NCI-H1092 (cell line): ENCODE measurements at regions not wholly inside any gene's neighbourhood (a gene's known extent, or its start where the extent isn't known, plus 50 kb on each side); places are given as distances from the start of the nearest gene placed in this dataset.
A peak's percentile ranks its signal among the peaks of the same experiment; 100 is the strongest.
"Not testable (repeated sequence)": the region's sequence is repeated elsewhere in the genome, so short reads cannot be mapped to it uniquely, and the experiment has no call there.

Source experiments
- DNase-seq: peaks from one replicate; lab custom pipeline; 2025; lab: John Stamatoyannopoulos, UW

DNA sequence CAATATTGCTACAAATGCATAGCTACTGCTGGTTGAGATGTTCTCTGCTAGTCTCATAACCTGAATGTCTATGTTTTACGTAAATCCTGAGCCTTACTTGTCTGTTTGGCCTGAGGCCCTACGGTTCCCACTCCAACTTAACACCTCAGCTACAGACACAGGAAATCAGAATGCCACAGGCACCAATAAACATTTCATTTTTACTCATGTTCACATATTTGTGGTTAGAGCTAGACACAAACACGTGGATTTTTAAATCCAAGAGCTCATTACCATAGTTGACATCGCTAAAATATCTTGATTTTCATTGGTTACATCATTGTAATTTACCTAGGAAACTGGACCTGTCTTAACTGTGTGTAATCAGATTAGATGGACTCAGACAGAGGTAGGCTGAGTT, 263.8 kb upstream of the CDH19 start:
- no peak for DNase-seq

DNA sequence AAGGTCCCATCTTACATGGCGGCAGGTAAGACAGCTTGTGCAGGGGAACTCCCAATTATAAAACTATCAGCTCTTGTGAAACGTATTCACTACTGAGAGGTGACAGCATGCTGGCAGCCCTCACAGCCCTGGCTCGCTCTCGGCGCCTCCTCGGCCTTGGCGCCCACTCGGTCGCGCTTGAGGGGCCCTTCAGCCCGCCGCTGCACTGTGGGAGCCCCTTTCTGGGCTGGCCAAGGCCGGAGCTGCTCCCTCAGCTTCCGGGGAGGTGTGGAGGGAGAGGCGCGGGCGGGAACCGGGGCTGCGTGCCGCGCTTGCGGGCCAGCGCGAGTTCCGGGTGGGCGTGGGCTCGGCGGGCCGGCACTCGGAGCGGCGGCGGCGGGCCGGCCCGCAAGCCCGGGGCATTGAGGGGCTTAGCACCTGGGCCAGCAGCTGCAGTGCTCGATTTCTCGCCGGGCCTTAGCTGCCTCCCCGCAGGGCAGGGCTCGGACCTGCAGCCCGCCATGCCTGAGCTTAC, 262.6 kb upstream of the CDH19 start:
- DNase-seq: not testable (repeated sequence)

DNA sequence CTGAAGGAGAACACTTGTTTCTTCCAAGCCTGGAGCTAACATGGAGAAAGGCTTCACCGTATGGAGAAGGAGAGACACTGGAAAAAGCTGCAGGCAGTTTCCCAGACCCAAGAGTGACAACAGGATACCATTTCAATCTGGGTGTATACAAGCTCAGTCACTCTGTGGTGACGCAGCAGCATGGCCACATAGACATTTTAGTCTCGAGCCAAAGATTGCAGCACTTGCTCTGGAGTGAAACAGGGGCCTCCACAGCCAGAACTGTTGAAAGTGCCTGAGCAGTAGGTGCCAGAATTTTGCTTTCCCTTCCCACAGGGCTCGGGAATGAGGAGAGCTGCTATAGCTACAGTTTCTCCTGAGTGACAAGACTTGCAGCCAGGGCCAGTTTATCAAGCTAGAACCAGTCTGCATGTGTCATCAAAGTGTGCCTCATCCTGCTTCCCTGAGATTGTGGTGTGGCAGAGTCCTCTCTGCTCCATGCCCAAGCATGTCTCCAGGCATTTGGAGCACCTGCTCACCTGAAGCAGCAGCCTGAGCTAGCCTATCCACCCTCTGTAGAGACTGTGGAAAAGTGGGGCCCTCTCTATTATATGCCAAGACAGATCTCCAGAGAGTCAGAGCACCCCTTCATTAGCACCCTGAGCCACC, 234.6 kb upstream of the CDH19 start:
- no peak for DNase-seq

DNA sequence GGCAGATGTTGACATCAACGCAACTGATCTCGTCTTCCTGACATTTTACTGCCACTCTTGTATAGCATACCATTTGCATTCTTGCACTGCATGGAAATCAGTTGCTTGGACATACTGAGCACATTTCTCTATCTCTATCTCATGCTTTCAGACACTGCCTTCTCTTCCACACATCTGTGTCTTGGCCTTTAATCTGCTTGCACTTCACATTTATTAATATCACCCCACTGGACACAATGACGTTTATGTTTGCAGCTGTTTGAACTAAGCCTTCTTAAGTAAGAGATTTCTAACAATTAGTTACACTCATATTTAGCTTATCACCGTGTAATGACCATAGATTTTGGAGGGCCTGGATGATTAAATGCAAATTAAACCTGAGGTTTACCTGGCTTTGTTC, 229.8 kb upstream of the CDH19 start:
- no peak for DNase-seq

DNA sequence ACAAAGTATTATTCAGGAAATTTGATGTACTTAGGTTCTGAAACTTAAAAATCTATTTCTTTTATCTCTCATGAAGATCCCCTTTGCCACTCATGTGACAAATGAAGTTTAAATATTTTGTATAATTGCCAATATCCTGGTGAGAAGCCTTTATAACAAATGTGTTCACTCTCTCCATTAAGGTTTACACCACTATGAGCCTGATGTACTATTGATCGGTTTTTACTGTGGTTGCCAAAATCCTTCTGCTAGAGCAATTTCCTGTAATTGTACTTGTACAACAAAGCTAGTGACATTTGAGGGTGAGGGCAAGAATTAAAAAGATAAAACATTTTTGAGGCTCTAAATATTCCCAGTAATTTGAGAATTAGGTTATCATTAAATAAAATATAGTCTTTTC, 222.3 kb upstream of the CDH19 start:
- peak; percentile 63 for DNase-seq

DNA sequence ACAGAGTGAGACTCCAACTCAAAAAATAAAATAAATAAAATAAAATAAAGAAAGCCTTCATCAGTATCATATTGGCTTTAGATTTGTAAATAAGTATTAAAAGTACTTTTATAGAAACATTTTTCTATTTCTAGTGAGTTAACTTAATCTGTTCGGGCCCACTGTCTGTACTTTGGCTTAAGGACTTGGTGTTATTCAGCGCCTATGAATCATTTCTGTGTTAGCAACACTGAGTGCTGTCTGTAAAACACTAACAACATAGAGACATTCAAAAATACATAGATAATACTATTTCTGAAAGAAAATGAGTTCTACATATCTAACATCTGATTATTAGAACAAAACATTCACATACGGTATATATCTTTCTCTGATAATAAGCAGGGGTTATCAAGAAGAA, 221.5 kb upstream of the CDH19 start:
- no peak for DNase-seq

DNA sequence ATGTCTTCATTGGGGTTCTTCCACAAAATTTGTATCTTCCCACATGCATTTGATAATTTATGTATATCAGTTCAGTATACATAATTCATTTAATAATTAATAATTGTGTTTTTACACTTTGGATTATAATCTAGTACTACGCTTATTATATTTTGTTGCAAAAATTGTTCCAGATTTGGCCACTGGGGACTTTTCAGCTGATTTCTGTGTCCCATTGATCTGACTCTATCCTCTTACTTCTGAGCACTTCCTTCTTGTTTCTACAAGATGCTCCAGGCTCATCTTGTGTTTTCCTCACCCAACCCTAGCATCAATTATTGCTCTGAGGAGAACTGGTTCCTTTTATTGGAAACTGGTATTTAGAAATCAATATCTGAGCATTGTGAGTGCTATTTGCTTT, 215.3 kb upstream of the CDH19 start:
- no peak for DNase-seq

DNA sequence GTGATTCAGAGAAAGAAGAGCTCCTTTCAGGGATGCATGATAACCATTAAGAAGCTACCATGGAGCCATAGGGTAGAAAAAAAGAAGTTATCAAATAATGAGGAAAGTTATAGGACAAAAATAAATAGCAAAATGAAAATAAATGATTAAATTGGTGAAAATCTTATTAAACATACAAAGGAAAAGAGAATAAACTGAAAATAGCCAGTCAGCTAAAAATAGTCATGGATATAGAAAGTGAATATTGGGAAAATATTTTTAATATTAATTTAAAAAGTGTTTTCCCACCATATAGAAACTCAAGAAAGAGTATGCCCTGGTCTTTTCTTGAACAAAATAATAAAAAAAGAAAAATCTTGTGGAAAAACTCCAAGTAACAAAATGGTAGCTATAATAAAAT, 209.2 kb upstream of the CDH19 start:
- DNase-seq: no peak

DNA sequence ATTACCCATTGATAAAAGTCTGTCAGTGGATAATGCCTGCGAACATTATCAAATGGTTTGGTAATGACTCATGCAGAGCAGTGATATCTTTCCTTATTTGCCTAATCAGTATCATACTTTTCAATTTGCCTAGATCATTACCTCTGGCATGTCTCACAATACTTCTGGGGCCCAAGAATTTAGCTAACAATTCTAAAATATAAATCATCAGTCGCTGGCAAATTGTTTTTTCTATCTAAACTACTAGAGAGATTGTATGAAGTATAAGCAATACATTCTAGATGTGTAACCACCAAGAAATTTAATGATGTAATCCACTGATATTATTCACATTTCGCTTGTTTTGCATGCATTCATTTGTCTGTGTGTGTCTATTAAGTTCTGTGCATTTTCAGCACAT, 191.2 kb upstream of the CDH19 start:
- DNase-seq: no peak

DNA sequence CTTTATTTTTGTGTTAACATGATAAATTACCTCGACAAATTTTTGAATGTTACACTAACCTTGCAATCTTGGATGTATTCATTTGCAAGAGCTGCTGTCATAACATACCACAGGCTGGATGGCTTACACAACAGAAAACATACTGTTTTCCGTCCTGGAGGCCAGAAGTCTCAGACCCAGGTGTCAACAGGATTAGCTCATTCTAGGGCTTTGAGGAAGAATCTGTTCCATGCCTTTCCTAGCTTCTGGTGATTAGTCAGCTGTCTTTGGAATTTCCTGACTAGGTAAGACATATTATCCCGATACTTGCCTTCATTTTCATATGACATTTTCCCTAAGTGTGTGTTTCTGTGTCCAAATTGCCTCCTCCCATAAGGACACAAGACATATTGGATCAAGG, 188.6 kb upstream of the CDH19 start:
- no peak for DNase-seq

DNA sequence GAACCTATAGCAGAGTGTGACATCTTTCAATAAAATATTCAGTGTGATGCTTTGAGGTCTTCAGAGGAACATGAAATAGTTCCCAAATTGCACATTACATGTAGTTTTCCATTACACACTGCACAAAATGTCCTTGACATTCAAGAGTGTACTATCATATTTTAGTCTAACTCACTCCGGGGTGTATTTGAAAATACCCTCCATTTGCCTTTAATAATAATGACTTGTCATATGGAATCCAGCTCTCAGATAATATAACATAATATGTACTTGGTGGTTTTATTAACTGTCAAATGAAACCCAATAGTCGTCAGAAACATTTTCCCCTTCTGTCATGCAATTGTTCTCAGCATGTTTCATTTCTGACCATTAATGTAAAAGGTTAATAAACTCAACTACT, 176.7 kb upstream of the CDH19 start:
- DNase-seq: no peak

DNA sequence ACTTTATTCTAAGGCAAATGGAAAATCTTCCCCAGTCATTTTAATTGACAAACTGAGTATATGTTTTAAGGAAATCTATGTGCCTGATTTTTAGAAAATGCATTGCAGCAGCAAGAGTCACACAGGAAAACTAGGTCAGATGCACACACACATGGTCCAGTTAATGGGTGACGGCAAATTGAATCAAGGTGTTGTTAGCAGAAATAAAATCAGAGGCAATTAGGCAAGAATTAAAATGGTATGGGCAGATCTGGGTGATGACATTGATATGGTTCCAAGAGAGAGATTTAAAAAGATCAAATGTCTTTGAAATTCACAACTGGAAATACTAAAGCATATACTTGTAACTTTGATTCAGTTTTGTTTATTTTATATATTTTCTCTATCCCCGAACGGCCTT, 174.2 kb upstream of the CDH19 start:
- no peak for DNase-seq

DNA sequence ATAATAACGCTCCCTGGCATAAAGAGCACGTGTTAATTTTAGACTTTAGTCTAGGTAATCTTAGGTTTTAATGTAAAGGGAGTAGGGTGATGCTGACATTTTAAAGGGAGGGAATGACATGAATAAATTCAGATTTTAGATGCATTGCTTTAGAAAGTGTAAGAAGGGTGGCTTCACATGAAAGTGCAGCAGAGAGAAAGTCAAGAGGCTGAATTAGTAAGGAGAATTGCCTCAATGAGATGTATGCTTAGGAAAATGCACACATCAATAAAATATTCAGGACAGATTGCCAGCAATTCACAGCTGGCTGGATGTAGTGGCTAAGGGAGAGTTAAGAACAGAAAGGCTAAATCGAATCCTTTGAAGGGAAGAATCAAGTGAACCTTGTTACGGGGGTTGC, 165.5 kb upstream of the CDH19 start:
- DNase-seq: no peak

DNA sequence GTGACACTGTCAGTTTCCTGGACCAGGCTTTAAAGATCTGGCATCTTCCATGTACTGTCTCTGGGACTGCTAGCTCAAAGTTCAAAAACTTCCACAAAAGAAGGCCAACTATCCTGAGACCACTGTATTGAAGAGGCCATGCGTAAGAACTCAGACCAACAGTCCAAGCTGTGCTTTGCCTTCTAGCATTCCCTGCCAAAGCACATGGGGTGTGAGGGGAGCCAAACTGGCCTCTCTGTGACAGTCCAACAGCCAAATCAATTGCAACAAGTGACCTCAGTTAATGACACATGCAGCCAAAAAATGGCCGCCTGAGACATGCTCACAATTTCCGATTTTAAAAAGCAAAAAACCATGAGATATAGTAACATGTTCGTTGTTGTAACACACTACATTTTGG, 160.3 kb upstream of the CDH19 start:
- no peak for DNase-seq

DNA sequence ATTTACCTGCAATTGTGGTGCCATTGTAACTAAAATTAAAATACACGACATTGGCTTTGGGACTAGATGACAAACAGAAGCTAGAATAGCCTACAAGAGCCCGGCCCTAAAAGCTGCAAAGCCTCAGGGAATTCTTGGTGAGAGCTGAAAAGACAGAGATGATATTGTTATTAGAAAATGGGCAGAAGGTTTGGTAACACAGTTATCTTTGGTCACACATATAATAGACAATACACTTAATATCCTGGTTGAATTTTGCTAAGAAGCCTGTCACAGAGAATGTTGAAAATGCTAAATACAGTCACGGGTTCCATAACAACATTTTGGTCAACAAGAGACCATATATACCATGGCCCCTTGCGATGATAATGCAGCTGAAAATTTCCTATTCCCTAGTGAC, 157.3 kb upstream of the CDH19 start:
- no peak for DNase-seq

DNA sequence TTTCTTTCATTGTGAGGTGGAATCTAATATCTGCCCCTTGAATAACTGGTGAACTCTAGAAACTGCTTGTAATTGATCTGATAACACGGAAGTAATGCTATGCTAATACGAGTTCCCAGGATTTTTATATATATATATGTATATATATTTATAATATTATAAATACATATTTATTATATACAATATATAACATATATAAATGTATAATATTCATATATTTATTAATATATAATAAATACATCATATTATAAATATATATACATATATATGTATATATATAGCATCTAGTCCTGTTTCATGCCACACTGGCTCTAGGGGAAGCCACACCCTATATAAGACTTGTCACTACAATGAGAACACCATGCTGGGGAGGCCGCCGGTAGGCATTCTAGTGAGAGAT, 156.7 kb upstream of the CDH19 start:
- no peak for DNase-seq

DNA sequence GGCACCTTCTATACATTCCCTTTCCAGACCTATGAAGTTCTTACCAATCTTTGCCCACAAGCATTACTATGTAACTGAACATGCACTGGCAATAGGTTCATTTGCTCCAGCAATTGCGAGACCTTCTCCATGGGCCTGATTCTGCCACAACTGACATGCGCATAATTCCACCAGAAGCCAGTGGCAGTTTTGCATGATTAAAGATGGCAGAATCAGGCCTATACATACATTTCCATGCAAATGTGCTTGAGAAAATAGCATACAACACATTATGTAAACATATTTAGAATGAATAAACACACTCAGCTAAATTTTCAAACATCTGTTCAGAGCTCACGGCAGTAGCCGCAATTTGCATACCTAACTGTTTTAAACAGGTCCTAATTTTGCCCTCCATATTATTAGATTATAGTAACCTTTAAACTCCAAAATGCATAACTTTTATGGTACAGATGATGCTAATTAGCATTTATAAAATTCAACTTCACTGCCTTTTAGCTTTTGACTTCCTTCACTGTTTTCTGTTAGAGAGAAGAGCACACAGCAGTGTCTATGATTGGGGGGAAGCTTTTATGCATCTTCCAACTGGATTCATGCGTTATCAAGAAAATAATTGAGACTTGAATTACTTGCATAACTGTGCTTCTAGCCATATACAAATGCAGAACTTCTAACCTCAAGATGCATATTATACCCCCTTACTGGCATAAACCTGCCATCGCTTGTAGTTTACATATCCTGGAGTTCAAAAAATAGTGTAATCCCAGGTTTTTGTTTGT, 155.3 kb upstream of the CDH19 start:
- no peak for DNase-seq

DNA sequence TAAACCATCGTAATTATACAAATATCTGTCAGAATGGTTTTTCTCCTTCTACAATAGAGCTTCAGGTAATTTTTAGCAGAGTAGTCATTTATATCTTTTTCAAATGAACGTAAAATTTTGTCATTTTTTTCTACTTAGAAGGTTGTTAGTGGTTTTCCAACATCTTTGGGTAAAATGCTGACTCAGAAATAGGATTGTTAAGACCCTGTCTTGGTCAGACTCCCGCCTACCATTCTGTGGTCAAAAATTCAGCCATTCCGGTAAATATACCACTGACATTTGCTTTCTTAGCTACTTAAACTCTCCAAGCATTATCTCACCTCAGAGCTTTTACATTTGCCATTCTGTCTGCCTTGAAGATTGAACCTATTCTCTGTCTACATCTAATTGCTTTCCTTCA, 154.1 kb upstream of the CDH19 start:
- DNase-seq: no peak

DNA sequence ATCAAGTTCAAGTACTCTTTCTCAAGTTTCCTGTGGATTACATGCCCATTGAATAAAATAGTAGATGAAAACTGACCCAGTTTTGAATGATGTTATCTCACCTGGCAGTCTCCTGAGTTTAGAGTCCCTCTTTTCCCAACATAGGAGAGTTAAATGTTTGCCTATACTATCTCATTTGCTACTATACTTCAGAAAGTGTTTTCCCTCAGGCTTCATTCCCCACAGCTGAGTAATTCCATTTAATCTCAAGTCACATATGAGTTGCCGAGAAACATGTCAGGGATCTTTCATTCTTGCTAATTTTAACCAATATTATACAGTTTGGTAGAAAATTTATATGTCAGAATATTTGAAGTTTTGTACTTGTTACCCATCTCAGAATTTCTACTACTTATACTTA, 150.4 kb upstream of the CDH19 start:
- no peak for DNase-seq

DNA sequence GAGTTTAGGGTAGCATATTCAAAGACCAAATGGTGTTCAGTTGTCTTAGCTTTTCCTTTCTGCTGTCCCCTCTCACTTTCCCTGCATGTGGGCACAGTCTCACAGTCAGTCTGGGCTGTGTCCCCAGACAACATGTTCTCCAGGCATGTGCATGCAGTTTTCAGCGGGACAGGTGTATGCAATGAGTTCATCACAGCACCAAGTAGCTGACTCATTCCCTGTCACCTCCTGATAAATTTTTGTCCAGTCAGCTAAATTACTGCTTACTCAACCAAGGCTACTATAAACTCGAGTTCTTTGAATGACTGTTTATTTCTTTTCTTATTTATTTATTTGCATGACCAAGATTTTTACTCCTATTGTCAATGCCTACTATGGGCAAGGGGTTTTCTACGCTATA, 148.8 kb upstream of the CDH19 start:
- no peak for DNase-seq

DNA sequence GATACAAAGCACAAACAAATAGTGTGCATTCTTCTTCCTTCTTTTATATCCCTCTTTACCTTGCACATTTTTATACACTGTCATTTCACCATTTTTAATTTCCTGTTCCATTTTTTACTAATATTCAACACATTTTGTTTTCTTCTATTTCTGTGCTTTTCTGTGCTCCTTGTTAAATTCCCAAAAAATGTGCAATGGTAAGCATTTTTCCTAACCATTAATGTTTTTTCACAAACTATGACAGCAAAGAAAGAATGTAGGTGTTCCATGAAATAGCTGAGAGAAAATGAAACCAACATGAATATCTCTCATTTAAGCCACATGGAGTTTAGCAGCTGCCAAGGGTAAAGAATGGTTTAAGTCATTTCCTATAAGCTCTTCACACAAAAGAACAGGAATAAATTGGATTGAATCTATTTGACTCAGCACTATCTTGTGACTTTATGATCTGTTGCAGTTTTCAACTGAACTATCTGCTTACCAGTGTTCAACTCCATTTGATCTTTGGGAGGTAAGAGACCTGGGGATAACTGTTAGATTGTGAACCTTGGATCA, 145.7 kb upstream of the CDH19 start:
- no peak for DNase-seq

DNA sequence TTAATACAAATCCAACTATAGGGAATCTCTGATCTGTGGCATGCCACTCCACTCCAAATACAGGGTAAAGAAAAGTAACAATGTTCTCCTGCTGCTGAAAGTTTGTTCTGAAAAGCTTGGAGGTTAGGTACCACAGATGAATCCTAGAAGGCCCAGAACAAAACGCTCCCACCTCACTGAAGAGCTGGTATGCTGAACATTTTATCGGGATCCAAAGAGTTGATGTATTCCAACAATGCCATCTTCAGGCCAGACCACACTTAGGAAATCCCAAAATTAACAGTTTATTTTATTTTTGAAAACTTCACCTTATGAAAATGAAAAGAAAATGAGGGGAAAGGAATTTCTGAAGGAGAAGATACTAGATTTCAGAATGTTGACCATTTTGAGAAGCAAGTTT, 145.1 kb upstream of the CDH19 start:
- no peak for DNase-seq

DNA sequence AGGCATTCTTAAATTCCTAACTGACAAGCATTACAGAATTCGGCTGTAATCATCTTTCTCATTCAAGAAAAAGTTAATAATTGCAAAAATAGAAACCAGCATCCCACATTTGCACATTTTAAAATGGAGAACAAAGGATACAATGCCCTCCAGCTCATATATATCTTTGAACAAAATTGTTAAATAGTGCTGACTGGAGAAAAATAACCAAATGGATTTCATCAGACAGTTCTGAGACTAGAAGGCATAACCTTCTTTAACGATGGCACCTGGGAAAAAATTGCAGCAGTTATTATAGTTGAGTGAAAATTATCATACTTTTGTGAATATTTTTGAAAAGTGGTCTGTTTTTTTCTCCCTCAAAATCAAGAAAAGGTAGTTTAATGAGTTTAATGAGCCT, 138.9 kb upstream of the CDH19 start:
- DNase-seq: no peak

DNA sequence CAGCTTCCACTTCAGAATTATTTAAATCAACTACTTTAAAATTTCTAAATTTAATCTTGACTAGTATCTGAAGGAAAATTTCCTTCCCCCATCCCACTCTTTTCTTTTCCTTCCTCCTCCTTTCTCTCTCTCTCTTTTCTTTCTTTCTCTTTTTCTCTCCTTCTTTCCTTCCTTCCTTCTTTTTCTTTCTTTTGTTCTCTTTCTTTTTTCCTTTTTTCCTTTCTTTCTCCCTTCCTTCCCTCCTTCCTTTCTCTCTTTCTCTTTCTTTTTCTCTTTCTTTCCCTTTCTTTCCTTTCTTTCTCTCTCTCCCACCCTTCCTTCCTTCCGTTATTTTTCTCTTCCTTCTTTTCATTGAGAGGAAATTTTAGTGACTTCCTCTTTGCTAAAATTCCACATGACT, 132.0 kb upstream of the CDH19 start:
- DNase-seq: no peak
